Motor neuron (in vitro differentiated cells): ENCODE measurements at regions not wholly inside any gene's neighbourhood (a gene's known extent, or its start where the extent isn't known, plus 50 kb on each side); places are given as distances from the start of the nearest gene placed in this dataset.
"Not testable (repeated sequence)": the region's sequence is repeated elsewhere in the genome, so short reads cannot be mapped to it uniquely, and the experiment has no call there.

Source experiments
- ATAC-seq, 8 experiments: fragments of 200-7000 bp; cut with Tn5 transposase; replicated peaks in 6 of 8; 2 replicates each; pipeline ENCODE4 v1.8.0; 2021; ENCODE audit warnings: mild to moderate bottlenecking in 8 of 8, moderate library complexity in 8 of 8
- H3K27ac ChIP-seq, 2 donors: fragments of 250-450 bp; sonication (Bioruptor Pico); 2 replicates each; pipeline ENCODE4 v1.9.0; 2021; ENCODE audit warnings: antibody characterized with exemption in 2 of 2, mild to moderate bottlenecking in 2 of 2, moderate library complexity in 1 of 2
- H3K4me1 ChIP-seq, 2 donors: fragments of 250-450 bp; sonication (Bioruptor Pico); replicated peaks in 1 of 2; 2 replicates each; pipeline ENCODE4 v1.6.1; 2021; ENCODE audit warnings: antibody characterized with exemption in 2 of 2, mild to moderate bottlenecking in 2 of 2, moderate library complexity in 1 of 2
- H3K4me3 ChIP-seq, 5 donors: fragments of 250-450 bp; sonication (Bioruptor Pico); 2 replicates each; pipeline ENCODE4 v1.9.0; 2021; ENCODE audit warnings: antibody characterized with exemption in 5 of 5, mild to moderate bottlenecking in 5 of 5, moderate library complexity in 4 of 5
- WGBS, 10 experiments: fragments of 450-650 bp; shearing (Covaris generic); methylation state at CpG; one replicate each; pipeline ENCODE4 v1.0.0; 2022; 5-methylcytosine and 5-hydroxymethylcytosine counted together
- in situ Hi-C, 9 experiments: fragments of 400-800 bp; cut with MboI; loops; one replicate each; pipeline ENCODE4 v1.15.0; 2021; ENCODE audit warnings: low sequenced_read_pairs in 9 of 9, low pct_unique_long_range_greater_than_20kb in 2 of 9; ENCODE audit not compliant: unreplicated experiment in 9 of 9

GRCh38 chrX:69431420-69431819 is 72.7 kb upstream of the NALF2 start:
- Histone ChIP-seq H3K27ac (no peak overlapping the region), H3K4me3 (no peak overlapping the region), H3K4me1 (no peaks in the 10 kb centered on the region)
- 0 to 100% (median 29%) methylated on average over 1 of the region's 1 CpG; no CpG with 5 or more reads in 5 of the 10 experiments for WGBS, 10 experiments
- no peak for ATAC-seq
- in situ Hi-C loops = no loop called here

DNA sequence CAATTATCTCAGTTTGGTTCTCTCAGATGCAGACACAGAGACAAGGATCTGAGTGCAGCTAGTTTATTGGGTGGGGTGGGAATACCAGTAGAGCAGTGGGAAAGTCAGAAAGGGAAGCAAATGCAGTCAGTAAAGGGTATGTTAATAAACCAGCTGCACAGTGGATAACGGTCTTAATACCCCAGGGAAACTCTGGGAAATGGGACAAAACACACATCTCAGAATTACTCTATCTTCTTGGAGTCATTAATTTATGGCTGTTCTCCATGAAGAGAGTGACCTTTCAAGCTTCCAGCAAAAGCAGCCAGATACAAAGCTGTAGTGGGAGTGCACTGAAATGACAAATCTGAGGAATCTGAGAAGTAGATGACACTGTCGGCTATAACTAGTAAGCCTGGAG is 73.3 kb upstream of the NALF2 start:
- ATAC-seq = peak in 1 of 8 experiments; percentile 45
- H3K27ac ChIP-seq = no peak overlapping the region
- no peak overlapping the region for H3K4me3 ChIP-seq
- H3K4me1 ChIP-seq = no peaks in the 10 kb centered on the region
- in situ Hi-C loops = no loop called here
- 0 to 20% methylated on average over 1 of the region's 2 CpGs; no CpG with 5 or more reads in 8 of the 10 experiments for WGBS, 10 experiments

DNA sequence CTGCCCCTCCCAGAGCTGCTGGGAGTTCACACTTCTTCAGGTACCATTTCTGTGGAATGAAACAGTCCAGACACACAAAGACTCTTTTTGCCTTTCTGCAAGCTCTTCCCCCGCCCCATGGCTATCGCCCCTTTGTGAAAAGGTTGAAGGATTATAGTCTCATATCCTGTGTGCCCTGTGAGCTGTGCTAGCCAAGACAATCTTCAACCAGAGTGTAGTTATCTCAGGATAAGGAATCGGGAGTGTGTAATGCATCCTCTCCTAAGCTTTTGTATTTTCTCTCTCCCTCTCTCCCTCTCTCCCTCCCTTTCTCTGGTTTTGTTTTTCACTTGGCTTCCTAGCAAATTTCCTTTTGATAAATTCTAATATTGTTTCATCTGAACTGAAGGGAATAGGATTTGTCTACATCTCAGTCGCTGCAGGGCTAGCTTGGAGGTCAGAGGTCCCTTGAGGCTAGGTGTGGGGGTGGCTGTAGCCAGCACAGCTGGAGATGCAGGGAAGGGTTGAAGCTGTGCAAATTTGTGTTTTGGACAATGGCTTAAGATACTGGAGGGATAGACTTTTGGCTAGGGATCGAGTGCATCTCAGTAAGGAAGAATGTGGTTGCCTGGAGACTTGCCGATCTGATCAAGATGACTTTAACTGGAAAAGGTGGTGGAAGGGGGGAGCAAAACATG is 74.6 kb upstream of the NALF2 start:
- Histone ChIP-seq H3K4me1 (no peaks in the 10 kb centered on the region), H3K27ac (no peak overlapping the region), H3K4me3 (no peak overlapping the region)
- no peak for ATAC-seq
- in situ Hi-C loops = no loop called here
- 0 to 44% (median 21%) methylated on average over 1 to 6 of the region's 6 CpGs; no CpG with 5 or more reads in 6 of the 10 experiments for WGBS, 10 experiments

GRCh38 chrX:69428216-69428615 is 75.9 kb upstream of the NALF2 start:
- Histone ChIP-seq H3K4me3 (no peak overlapping the region), H3K4me1 (no peaks in the 10 kb centered on the region), H3K27ac (no peak overlapping the region)
- no peak for ATAC-seq
- in situ Hi-C loops = no loop called here
- WGBS, 10 experiments = 41 to 100% (median 80%) methylated on average over 1 to 2 of the region's 2 CpGs; no CpG with 5 or more reads in 7 of the 10 experiments

DNA sequence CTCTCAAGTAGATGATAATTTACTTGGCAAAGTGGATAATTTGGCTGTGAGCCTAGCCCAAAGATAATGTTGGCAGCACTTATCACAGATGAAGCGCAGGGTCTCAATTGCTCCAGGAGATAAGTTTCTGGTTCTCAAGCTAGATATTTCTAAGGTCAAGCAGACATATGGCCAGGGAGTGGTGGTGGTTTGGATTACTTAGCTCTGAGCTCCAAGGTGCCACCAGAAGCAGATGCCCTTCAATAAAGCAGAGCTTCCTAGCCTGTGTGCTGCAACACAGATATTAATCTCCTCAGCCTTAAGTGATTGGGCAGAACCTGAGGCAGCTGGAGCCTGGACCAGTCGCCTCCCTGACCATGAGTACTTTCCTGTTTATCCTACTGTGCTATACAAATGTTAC is 79.2 kb upstream of the NALF2 start:
- in situ Hi-C loops = no loop called here
- no peaks in the 10 kb centered on the region for H3K4me1 ChIP-seq
- H3K27ac ChIP-seq = no peak overlapping the region
- ATAC-seq = no peak
- H3K4me3 ChIP-seq = no peak overlapping the region
- WGBS, 10 experiments = 46% methylated on average over 2 of the region's 2 CpGs; no CpG with 5 or more reads in 9 of the 10 experiments

- no peak for ATAC-seq
- H3K4me3 ChIP-seq = no peak overlapping the region
- H3K4me1 ChIP-seq = no peaks in the 10 kb centered on the region
- in situ Hi-C loops = no loop called here
- H3K27ac ChIP-seq = no peak overlapping the region
These were observed 80.0 kb upstream of the NALF2 start for GRCh38 chrX:69424161-69424560.

- WGBS, 10 experiments = no CpG with 5 or more reads among the region's 19 CpGs
- not testable (repeated sequence) for H3K4me1 ChIP-seq
These were observed 81.9 kb upstream of the NALF2 start for GRCh38 chrX:69422208-69422607.

DNA sequence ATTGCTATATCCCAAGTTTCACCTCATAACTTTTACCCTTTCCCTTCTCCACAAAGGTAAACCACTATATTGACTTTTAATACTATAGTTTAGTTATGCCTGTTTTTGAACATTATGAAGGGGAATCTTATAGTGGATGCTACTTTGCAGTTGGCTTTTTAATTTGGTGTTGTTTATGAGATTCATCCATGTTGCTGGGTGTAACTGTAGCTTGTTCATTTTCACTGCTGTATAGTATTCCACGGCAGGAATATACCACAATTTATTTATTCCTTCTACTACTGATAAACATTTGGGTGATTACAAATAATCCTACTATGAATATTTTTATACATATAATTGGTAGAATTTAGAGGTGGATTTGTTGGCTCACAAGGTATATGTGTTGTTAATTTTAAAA is 88.4 kb upstream of the NALF2 start:
- in situ Hi-C loops = no loop called here

More at GRCh38 chrX:69422208-69422607, 81.9 kb upstream of the NALF2 start:
- ATAC-seq, H3K27ac ChIP-seq, H3K4me3 ChIP-seq, in situ Hi-C loops: not testable (repeated sequence)

GRCh38 chrX:69412661-69413060 is 91.5 kb upstream of the NALF2 start:
- 87 to 100% methylated on average over 2 to 3 of the region's 3 CpGs; no CpG with 5 or more reads in 8 of the 10 experiments for WGBS, 10 experiments
- no peak for ATAC-seq
- in situ Hi-C loops = no loop called here
- H3K27ac ChIP-seq = no peak overlapping the region
- no peak overlapping the region for H3K4me3 ChIP-seq
- H3K4me1 ChIP-seq = no peaks in the 10 kb centered on the region

More for the DNA sequence above, 88.4 kb upstream of the NALF2 start:
- 56 to 100% (median 91%) methylated on average over 1 of the region's 1 CpG; no CpG with 5 or more reads in 6 of the 10 experiments for WGBS, 10 experiments
- Histone ChIP-seq H3K4me3 (no peak overlapping the region), H3K4me1 (no peaks in the 10 kb centered on the region), H3K27ac (no peak overlapping the region)
- ATAC-seq = no peak

- no peak overlapping the region for H3K4me3 ChIP-seq
- H3K27ac ChIP-seq = no peak overlapping the region
- no peak for ATAC-seq
- in situ Hi-C loops = loop anchor here in 1 of 9 experiments (25.0 kb wide), 1 partner anchor 587 kb away; no protein-coding TSS in a partner anchor
- peaks cover 0 to 10% of the 10 kb centered on the region in 2 donors for H3K4me1 ChIP-seq
These were observed 105.2 kb upstream of the NALF2 start for GRCh38 chrX:69398881-69399280.

DNA sequence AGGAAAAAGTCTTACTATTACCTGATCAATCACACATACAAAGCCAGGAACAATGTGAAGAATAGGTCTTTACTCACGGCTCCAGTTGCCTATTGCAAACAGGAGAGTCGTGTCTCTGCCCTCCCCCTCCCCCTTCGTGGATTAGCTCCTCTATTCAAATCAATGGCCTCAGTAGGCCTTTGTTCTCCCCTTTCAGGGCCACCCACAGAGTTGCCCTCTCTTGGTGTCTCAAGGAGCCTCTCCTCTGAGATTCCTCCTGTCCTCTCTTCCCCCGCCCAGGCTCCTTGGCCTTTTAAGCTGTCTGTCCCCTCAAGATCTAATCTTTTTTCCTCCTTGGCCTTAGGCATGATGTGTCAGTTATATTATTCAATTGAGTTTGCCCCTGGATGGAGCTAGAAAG is 107.2 kb upstream of the NALF2 start:
- 6 to 20% methylated on average over 2 to 3 of the region's 4 CpGs; no CpG with 5 or more reads in 8 of the 10 experiments for WGBS, 10 experiments
- peak in 1 of 8 experiments; percentile 26 for ATAC-seq
- in situ Hi-C loops = loop anchor here in 1 of 9 experiments (25.0 kb wide), 1 partner anchor 585 kb away; no protein-coding TSS in a partner anchor

GRCh38 chrX:69395306-69395705 is 108.8 kb upstream of the NALF2 start:
- Histone ChIP-seq H3K4me3 (no peak overlapping the region), H3K4me1 (peaks cover 0 to 10% of the 10 kb centered on the region in 2 donors), H3K27ac (no peak overlapping the region)
- 0 to 100% (median 40%) methylated on average over 1 to 4 of the region's 4 CpGs; no CpG with 5 or more reads in 6 of the 10 experiments for WGBS, 10 experiments
- in situ Hi-C loops = loop anchor here in 1 of 9 experiments (25.0 kb wide), 1 partner anchor 583 kb away; no protein-coding TSS in a partner anchor
- ATAC-seq = no peak

More for the DNA sequence above, 107.2 kb upstream of the NALF2 start:
- Histone ChIP-seq H3K4me3 (no peak overlapping the region), H3K4me1 (peaks cover 0 to 10% of the 10 kb centered on the region in 2 donors), H3K27ac (no peak overlapping the region)

GRCh38 chrX:69389101-69389501 is 115.0 kb upstream of the NALF2 start:
- no peak for ATAC-seq
- Histone ChIP-seq H3K4me1 (peaks cover 3 to 6% of the 10 kb centered on the region in 2 donors), H3K4me3 (no peak overlapping the region), H3K27ac (no peak overlapping the region)
- WGBS, 10 experiments = no CpG with 5 or more reads among the region's 7 CpGs
- in situ Hi-C loops = loop anchor here in 1 of 9 experiments (25.0 kb wide), 1 partner anchor 577 kb away; no protein-coding TSS in a partner anchor

DNA sequence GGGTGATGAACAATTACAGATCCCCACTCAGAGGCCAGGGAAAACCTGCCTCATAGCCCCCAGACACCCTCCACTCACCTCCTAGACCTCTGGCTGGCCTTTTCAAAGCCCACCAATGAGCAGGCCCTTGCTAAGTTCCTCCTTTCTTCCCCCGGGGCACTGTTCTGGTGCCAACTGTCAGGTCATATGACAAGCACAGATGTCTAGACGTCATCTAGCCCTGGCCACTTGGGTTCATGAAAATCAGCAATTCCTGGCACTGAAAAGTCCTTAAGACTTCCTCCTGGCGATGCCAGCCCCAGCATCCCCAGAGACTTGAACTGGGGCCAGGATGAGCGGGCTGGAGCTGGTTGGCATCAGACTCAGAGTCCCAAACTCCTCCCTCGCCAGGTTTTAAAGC is 115.6 kb upstream of the NALF2 start:
- Histone ChIP-seq H3K4me1 (peaks cover 3 to 6% of the 10 kb centered on the region in 2 donors), H3K27ac (no peak overlapping the region), H3K4me3 (no peak overlapping the region)
- in situ Hi-C loops = loop anchor here in 1 of 9 experiments (25.0 kb wide), 1 partner anchor 576 kb away; no protein-coding TSS in a partner anchor
- 4 to 60% methylated on average over 2 to 4 of the region's 5 CpGs; no CpG with 5 or more reads in 8 of the 10 experiments for WGBS, 10 experiments
- ATAC-seq = peak in 2 of 8 experiments; percentile 16 to 52
